ENCODE measurements at regions not wholly inside any gene's neighbourhood (a gene's known extent, or its start where the extent isn't known, plus 50 kb on each side); places are given as distances from the start of the nearest gene placed in this dataset.
A peak's percentile ranks its signal among the peaks of the same experiment; 100 is the strongest.

GRCh38 chr11:131063638-131064037 is 147.4 kb upstream of the SNX19 start:
- H3K27me3 ChIP-seq, result no peaks in the 10 kb centered on the region

DNA sequence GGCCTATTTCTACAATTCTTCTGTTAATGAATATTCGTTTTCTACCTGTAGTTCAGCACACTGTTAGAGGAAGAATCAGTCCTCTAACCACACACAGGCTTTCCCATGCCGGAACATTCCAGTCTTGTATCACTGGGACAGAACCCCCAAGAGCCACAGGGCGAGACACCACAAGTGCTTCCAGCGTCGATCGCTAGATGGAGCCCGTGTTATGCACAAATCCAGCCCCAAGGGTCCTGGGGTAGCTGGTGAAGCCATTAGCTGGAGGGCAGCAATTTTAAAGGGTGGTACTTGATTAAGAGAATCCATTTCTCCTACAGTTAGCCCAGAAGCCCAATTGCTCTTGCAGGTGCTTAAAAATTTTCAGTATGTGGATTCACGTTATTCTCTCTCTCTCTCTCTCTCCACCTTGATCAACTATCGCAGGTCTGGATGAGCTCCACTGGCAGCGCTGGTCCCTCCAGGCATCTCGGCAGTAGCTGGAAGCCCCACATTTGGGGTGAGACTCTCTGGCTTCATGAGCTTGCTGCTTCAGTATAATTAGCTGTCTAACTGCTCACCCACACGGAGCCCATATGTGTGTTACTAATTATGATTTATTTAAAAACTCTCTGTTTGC is 148.2 kb upstream of the SNX19 start:
- DNase-seq (ENCODE audit: low spot score), result no peak

More at GRCh38 chr11:131063638-131064037, 147.4 kb upstream of the SNX19 start:
- Histone ChIP-seq H3K4me3 (no peak overlapping the region), H3K9me3 (no peaks in the 10 kb centered on the region), H3K27ac (no peak overlapping the region), H3K4me1 (no peaks in the 10 kb centered on the region), H3K36me3 (no peaks in the 10 kb centered on the region)
- no peak for TF ChIP-seq CTCF (IDR thresholded peaks at IDR 0.05)
- no peak for DNase-seq (ENCODE audit: low spot score)

DNA sequence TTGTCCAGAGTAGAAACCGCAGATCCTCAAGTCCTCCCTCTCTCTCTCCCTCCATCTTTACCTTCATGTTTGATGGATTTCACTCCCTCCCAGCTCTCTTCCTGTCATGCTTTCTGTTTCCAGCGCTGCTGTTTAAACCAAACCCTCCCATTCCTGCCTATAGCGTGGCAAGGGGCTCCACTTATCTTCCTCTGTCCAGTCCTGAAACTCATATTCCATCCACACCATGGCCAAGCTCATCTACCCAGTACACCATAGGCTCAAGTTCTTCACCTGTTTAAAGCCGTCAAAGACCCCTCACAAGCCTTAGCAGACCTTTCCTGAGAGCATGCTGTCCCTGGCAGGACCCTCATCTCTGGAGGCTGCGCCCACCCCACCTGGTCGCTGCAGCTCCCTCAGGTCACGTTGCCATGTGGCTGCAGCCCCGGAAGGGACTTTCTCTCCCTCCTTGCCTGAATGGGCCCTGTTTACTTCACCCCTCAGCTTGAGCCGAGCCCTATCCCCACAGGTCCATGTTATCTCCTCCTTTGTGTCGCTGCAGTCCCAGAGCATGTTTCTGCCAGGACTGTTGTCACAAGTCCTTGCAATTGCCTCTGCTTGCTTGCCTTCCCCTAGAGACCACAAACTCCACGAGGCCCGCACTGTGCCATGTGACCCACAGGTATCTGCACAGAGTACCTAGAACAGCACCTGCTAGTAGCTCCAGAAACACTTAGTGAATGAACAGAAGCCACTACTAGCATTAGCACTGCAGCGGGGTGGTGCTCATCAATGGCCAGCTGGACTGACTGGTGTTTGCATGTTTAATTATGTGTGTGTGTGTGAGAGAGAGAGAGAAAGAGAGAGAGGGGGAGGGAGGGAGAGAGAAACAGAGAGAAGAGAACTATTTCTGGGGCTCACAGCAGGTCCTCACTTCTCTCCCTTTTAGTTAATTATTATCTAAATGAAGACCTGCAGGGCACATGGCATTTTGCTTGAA is 149.4 kb upstream of the SNX19 start:
- Histone ChIP-seq H3K27me3 (no peaks in the 10 kb centered on the region), H3K4me3 (no peak overlapping the region), H3K9me3 (no peaks in the 10 kb centered on the region), H3K36me3 (no peaks in the 10 kb centered on the region), H3K27ac (no peak overlapping the region), H3K4me1 (no peaks in the 10 kb centered on the region)
- no peak for TF ChIP-seq CTCF (IDR thresholded peaks at IDR 0.05)
- no peak for DNase-seq (ENCODE audit: low spot score)

More for the DNA sequence above, 148.2 kb upstream of the SNX19 start:
- Histone ChIP-seq H3K36me3 (no peaks in the 10 kb centered on the region), H3K4me1 (no peaks in the 10 kb centered on the region), H3K27ac (no peak overlapping the region), H3K27me3 (no peaks in the 10 kb centered on the region), H3K9me3 (no peaks in the 10 kb centered on the region), H3K4me3 (no peak overlapping the region)
- peak; percentile 65 to 81 for TF ChIP-seq CTCF (IDR thresholded peaks at IDR 0.05)

DNA sequence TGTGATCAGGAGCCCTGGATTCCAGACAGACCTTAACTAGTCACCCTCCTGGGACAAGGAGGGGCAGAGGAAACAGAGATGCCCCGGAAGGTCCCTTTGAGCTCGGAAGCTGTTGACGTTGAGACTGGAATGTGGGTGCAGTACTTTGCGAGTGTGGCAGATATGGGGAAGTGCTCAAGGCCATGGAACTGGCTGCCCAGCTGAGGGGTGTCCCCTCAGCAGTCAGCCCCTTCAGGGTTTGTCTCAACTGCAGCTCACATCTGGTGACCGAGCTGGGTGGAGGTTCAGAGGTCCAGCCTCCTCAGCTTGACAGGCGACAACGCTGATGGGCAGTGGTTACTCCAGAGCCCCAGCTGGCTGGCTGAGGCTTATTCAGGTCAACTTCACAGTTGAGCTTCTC is 150.3 kb upstream of the SNX19 start:
- H3K27me3 ChIP-seq, result no peaks in the 10 kb centered on the region
- H3K9me3 ChIP-seq, result no peaks in the 10 kb centered on the region
- no peaks in the 10 kb centered on the region for H3K36me3 ChIP-seq
- H3K4me3 ChIP-seq, result no peak overlapping the region
- DNase-seq (ENCODE audit: low spot score), result no peak
- no peak overlapping the region for H3K27ac ChIP-seq
- H3K4me1 ChIP-seq, result no peaks in the 10 kb centered on the region
- no peak for TF ChIP-seq CTCF (IDR thresholded peaks at IDR 0.05)

GRCh38 chr11:131070365-131070764 is 154.1 kb upstream of the SNX19 start:
- TF ChIP-seq CTCF (IDR thresholded peaks at IDR 0.05), result no peak
- Histone ChIP-seq H3K36me3 (no peaks in the 10 kb centered on the region), H3K4me1 (no peaks in the 10 kb centered on the region), H3K27me3 (no peaks in the 10 kb centered on the region), H3K27ac (no peak overlapping the region), H3K4me3 (no peak overlapping the region), H3K9me3 (no peaks in the 10 kb centered on the region)
- no peak for DNase-seq (ENCODE audit: low spot score)

Data from right atrium auricular region (tissue), 2 donors.